ENCODE measurements at regions not wholly inside any gene's neighbourhood (a gene's known extent, or its start where the extent isn't known, plus 50 kb on each side); places are given as distances from the start of the nearest gene placed in this dataset.

GRCh38 chr11:110827276-110827675 lies 115.0 kb upstream of the ARHGAP20 start (continued):
- no peak for TF ChIP-seq ELK4 (IDR thresholded peaks at IDR 0.05; ENCODE audit: borderline replicate concordance, low read depth, low read length)

GRCh38 chr11:110824912-110825620 lies 112.8 kb upstream of the ARHGAP20 start:
- ChIA-PET CTCF (no interaction called here), POLR2A (no interaction called here)
- no peak overlapping the region for H3K4me3 ChIP-seq (ENCODE audit: low read depth, low read length)
- no peaks in the 10 kb centered on the region for H3K36me3 ChIP-seq (ENCODE audit: control insufficient read depth in 2 of 2, insufficient read depth in 1 of 2, low read length in 2 of 2)
- H3K9me3 ChIP-seq (ENCODE audit: control insufficient read depth, insufficient read depth, low read depth, low read length): no peaks in the 10 kb centered on the region
- H3K27ac ChIP-seq (ENCODE audit: extremely low read depth, low read depth, low read length): no peak overlapping the region
- H3K4me1 ChIP-seq (ENCODE audit: control insufficient read depth, insufficient read depth, low read length): no peaks in the 10 kb centered on the region
- TF ChIP-seq REPIN1 (tag by site-specific recombination; IDR thresholded peaks at IDR 0.05; ENCODE audit: low read depth): no peak
- TF ChIP-seq ZNF362 (tag by site-specific recombination; IDR thresholded peaks at IDR 0.05): no peak
- no peak for TF ChIP-seq ZBTB17 (tag by site-specific recombination; IDR thresholded peaks at IDR 0.05)
- TF ChIP-seq KLF8 (tag by site-specific recombination; IDR thresholded peaks at IDR 0.05): no peak
- no peak for TF ChIP-seq TRIM28 (IDR thresholded peaks at IDR 0.05; ENCODE audit: borderline replicate concordance, low read length)
- no peak for TF ChIP-seq ZBTB6 (tag by site-specific recombination; IDR thresholded peaks at IDR 0.05)
- no peak for TF ChIP-seq GLIS1 (tag by site-specific recombination; IDR thresholded peaks at IDR 0.05)
- no peak for TF ChIP-seq ZNF16 (tag by site-specific recombination; IDR thresholded peaks at IDR 0.05; ENCODE audit: low read depth)
- TF ChIP-seq ZBTB11 (tag by site-specific recombination; conservative IDR thresholded peaks at IDR 0.05; ENCODE audit: low read depth): no peak
- TF ChIP-seq FEZF1 (tag by site-specific recombination; IDR thresholded peaks at IDR 0.05): no peak
- TF ChIP-seq ZNF843 (tag by site-specific recombination; IDR thresholded peaks at IDR 0.05): no peak
- no peak for TF ChIP-seq ZNF202 (tag by site-specific recombination; IDR thresholded peaks at IDR 0.05; ENCODE audit: borderline replicate concordance)

GRCh38 chr11:110818032-110818687 lies 105.9 kb upstream of the ARHGAP20 start:
- no peak overlapping the region for H3K27ac ChIP-seq (ENCODE audit: extremely low read depth, low read depth, low read length)
- H3K4me1 ChIP-seq (ENCODE audit: control insufficient read depth, insufficient read depth, low read length): no peaks in the 10 kb centered on the region
- CTCF ChIA-PET: no interaction called here
- H3K36me3 ChIP-seq (ENCODE audit: control insufficient read depth in 2 of 2, insufficient read depth in 1 of 2, low read length in 2 of 2): no peaks in the 10 kb centered on the region
- no peak overlapping the region for H3K4me3 ChIP-seq (ENCODE audit: low read depth, low read length)
- POLR2A ChIA-PET: no interaction called here
- no peaks in the 10 kb centered on the region for H3K9me3 ChIP-seq (ENCODE audit: control insufficient read depth, insufficient read depth, low read depth, low read length)
- TF ChIP-seq TRIM28 (IDR thresholded peaks at IDR 0.05; ENCODE audit: borderline replicate concordance, low read length) (peak; percentile 32), TSHZ1 (tag by site-specific recombination; IDR thresholded peaks at IDR 0.05; ENCODE audit: borderline replicate concordance) (no peak), ZNF660 (tag by site-specific recombination; IDR thresholded peaks at IDR 0.05) (0 out of 2 replicates have a peak, but pooled peaks have one; percentile 35), ZNF654 (tag by site-specific recombination; IDR thresholded peaks at IDR 0.05; ENCODE audit: low read depth) (no peak), SETDB1 (IDR thresholded peaks at IDR 0.05; ENCODE audit: insufficient read length, low read length) (peak; percentile 67), GFI1B (tag by site-specific recombination; IDR thresholded peaks at IDR 0.05) (no peak), ZSCAN18 (tag by site-specific recombination; IDR thresholded peaks at IDR 0.05) (no peak), ZNF335 (tag by site-specific recombination; conservative IDR thresholded peaks at IDR 0.05) (0 out of 2 replicates have a peak, but pooled peaks have one; percentile 12)
